Glutamatergic neuron (in vitro differentiated cells): ENCODE measurements at regions not wholly inside any gene's neighbourhood (a gene's known extent, or its start where the extent isn't known, plus 50 kb on each side); places are given as distances from the start of the nearest gene placed in this dataset.

Experiments
- DNase-seq: peaks from one replicate; pipeline ENCODE4 v3.0.0; 2022
- H3K27ac Mint-ChIP-seq: one replicate; pipeline ENCODE4 v1.8.0; 2020; ENCODE audit warnings: mild to moderate bottlenecking, mixed read lengths, inconsistent platforms; ENCODE audit not compliant: unreplicated experiment
- H3K27me3 Mint-ChIP-seq: one replicate; pipeline ENCODE4 v1.8.0; 2020; ENCODE audit warnings: mild to moderate bottlenecking, moderate library complexity, mixed read lengths, inconsistent platforms; ENCODE audit not compliant: unreplicated experiment
- H3K36me3 Mint-ChIP-seq: one replicate; pipeline ENCODE4 v1.8.0; 2020; ENCODE audit warnings: mild to moderate bottlenecking, mixed read lengths, inconsistent platforms; ENCODE audit not compliant: unreplicated experiment
- H3K4me1 Mint-ChIP-seq: one replicate; pipeline ENCODE4 v1.8.0; 2020; ENCODE audit warnings: mild to moderate bottlenecking, low read depth, mixed read lengths, inconsistent platforms; ENCODE audit not compliant: unreplicated experiment
- H3K4me3 Mint-ChIP-seq: one replicate; pipeline ENCODE4 v1.8.0; 2020; ENCODE audit warnings: mild to moderate bottlenecking, mixed read lengths, inconsistent platforms; ENCODE audit not compliant: unreplicated experiment
- H3K9me3 Mint-ChIP-seq: one replicate; pipeline ENCODE4 v1.8.0; 2020; ENCODE audit warnings: mild to moderate bottlenecking, moderate library complexity, mixed read lengths, inconsistent platforms; ENCODE audit not compliant: unreplicated experiment
- CTCF ChIP-seq: fragments of 200-600 bp; sonication (generic); IDR thresholded peaks from one replicate; pipeline ENCODE4 v1.5.0; 2021; ENCODE audit not compliant: partially characterized antibody, unreplicated experiment

- H3K9me3 Mint-ChIP-seq: no peaks in the 10 kb centered on the region
- H3K4me3 Mint-ChIP-seq: no peak overlapping the region
- no peak for TF ChIP-seq CTCF
- H3K27ac Mint-ChIP-seq: no peak overlapping the region
- peaks cover 14% of the 10 kb centered on the region for H3K4me1 Mint-ChIP-seq
- H3K36me3 Mint-ChIP-seq: peaks cover 7% of the 10 kb centered on the region
- DNase-seq: no peak
- H3K27me3 Mint-ChIP-seq: peaks cover 5% of the 10 kb centered on the region
Observed at GRCh38 chr10:35700487-35700882, 58.4 kb upstream of the FZD8 start.

DNA sequence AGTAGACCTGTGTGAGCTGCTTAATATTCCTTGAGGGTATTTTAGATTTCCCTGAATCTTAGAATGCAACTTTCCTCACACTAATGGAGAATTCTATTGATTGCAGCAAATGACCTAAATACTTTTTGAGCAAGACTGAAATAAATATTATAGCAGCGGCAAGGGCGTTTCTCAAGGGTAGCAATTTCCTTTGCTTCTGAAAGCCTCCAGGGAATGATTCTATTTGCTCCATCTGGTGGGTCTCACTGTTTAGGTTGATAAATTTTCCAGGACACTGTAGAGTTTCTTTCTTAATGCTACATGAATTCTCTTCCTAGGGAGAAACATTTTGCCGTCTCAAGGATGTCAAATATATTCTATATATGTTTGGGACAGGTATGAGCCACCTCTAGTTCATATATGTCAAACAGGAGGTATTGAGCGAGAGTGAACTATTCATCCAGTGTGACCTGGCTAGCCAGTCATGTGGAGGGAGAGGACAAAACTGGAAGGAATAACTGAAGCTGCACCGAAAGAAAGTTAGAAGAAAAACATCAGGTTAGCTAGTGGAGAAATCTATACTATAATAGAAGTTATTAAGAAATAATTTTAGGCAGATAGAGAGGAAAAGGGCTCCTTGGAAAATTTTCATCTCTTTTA, 57.9 kb upstream of the FZD8 start:
- no peak for TF ChIP-seq CTCF
- H3K9me3 Mint-ChIP-seq: no peaks in the 10 kb centered on the region
- H3K27ac Mint-ChIP-seq: no peak overlapping the region
- peaks cover 5% of the 10 kb centered on the region for H3K27me3 Mint-ChIP-seq
- DNase-seq: no peak
- H3K4me1 Mint-ChIP-seq: peaks cover 14% of the 10 kb centered on the region
- peaks cover 7% of the 10 kb centered on the region for H3K36me3 Mint-ChIP-seq
- no peak overlapping the region for H3K4me3 Mint-ChIP-seq

DNA sequence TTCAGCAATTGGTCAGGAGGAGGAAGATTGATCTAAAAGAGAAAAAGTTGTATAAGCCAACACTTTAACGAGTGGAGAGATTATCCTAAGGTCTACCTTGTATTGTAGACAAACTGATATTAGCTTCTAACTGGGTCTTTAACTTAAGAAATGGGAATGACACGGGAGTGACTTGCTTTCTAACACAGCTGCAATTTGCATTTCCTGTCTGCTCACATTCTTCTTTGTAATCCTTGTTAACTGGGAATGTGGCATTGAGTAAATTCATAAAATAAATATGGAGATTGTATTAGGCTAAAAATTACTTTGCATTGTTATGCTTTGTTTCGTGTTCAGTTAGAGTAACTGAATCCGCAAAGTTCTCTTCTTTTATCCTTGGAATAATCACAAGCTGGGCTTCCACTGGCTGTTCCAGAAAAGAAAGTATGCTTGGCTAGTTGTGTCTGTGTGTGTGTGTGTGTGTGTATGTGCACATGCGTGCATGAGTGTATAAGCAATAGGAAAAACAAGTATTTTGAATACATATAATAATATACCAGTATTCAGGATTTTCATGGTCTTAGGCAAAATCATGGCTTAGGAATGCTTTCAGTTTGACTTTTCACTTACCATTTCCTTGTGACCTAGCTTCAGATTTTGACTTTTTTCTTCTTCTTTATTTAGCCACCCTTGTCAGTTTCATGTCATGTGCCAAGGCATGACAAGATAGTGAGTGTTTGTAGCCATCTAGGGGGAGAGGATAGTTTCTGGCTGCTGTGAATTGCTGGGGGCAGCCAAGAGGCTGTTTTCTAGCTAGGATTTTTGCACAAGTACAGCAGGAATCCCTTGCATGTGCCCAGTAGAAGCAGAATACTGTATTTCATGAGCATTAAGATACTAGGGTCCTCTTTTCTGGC, 54.5 kb upstream of the FZD8 start:
- H3K27ac Mint-ChIP-seq: no peak overlapping the region
- peaks cover 14% of the 10 kb centered on the region for H3K4me1 Mint-ChIP-seq

GRCh38 chr10:35693800-35694199, 51.7 kb upstream of the FZD8 start:
- H3K4me1 Mint-ChIP-seq: no peaks in the 10 kb centered on the region
- H3K36me3 Mint-ChIP-seq: no peaks in the 10 kb centered on the region
- peaks cover 2% of the 10 kb centered on the region for H3K27me3 Mint-ChIP-seq
- no peak for TF ChIP-seq CTCF
- H3K4me3 Mint-ChIP-seq: no peak overlapping the region
- H3K27ac Mint-ChIP-seq: no peak overlapping the region
- H3K9me3 Mint-ChIP-seq: peaks cover 2% of the 10 kb centered on the region
- no peak for DNase-seq

More for the DNA sequence above, 54.5 kb upstream of the FZD8 start:
- no peak for TF ChIP-seq CTCF
- H3K9me3 Mint-ChIP-seq: peaks cover 2% of the 10 kb centered on the region
- peaks cover 5% of the 10 kb centered on the region for H3K27me3 Mint-ChIP-seq
- peaks cover 7% of the 10 kb centered on the region for H3K36me3 Mint-ChIP-seq
- DNase-seq: no peak
- H3K4me3 Mint-ChIP-seq: no peak overlapping the region
